Cardiac septum (tissue), 1 donor: ENCODE measurements at regions not wholly inside any gene's neighbourhood (a gene's known extent, or its start where the extent isn't known, plus 50 kb on each side); places are given as distances from the start of the nearest gene placed in this dataset.
"Not testable (repeated sequence)": the region's sequence is repeated elsewhere in the genome, so short reads cannot be mapped to it uniquely, and the experiment has no call there.

ENCODE experiments used
- DNase-seq: peaks from one replicate; pipeline ENCODE4 v3.0.0-alpha.2; 2020; ENCODE audit warnings: low spot score
- intact Hi-C: fragments of 100-400 bp; cut with DNase I; formaldehyde crosslinking; loops from one replicate; pipeline ENCODE4 v1.14.0; 2022
- donor health status: DM: no; HTN: no; CAD: no.

GRCh38 chr3:87548271-87548670 is 271.9 kb upstream of the POU1F1 start:
- intact Hi-C loops: no loop called here

GRCh38 chr3:87546216-87546615 is 269.8 kb upstream of the POU1F1 start:
- DNase-seq: no peak
- intact Hi-C loops: no loop called here

More at GRCh38 chr3:87548271-87548670, 271.9 kb upstream of the POU1F1 start:
- DNase-seq: no peak

DNA sequence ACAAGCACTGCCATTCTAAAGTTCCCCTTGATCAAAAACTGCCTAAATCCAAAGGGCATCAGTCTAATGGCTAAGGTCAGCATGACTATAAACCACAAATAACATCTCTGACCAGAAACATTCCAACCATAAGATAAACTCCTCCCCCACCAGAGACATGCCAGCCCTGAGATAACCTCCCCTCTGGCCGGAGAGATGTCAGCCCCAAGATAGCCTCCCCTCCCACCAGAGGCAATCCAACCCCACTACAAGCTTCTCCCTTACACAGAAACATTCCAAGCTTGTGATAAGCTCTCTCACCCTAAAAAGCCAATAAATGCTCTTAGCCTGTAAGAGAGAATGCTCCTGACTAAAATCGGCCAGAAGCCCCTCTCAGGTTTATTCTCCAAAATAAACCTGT is 267.0 kb upstream of the POU1F1 start:
- DNase-seq, intact Hi-C loops: not testable (repeated sequence)

- intact Hi-C loops: no loop called here
- DNase-seq: no peak
Measured at GRCh38 chr3:87541723-87542122, 265.3 kb upstream of the POU1F1 start.

DNA sequence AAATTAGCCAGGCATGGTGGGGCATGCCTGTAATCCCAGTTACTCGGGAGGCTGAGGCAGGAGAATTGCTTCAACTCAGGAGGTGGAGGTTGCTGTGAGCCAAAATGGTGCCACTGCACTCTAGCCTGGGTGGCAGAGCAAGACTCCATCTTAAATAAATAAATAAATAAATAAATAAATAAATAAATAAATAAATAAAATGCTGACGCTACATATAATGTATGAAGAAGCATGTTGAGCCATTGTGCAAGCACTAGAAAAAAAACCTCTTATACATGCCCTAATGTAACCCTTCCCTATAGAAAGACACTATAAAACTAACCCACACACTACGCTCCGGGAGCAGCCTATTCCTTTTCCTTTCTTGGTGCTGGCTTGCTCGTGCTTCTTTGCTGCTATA is 262.3 kb upstream of the POU1F1 start:
- DNase-seq, intact Hi-C loops: not testable (repeated sequence)

- intact Hi-C loops: no loop called here
- no peak for DNase-seq
Measured at GRCh38 chr3:87509401-87509800, 233.0 kb upstream of the POU1F1 start.

DNA sequence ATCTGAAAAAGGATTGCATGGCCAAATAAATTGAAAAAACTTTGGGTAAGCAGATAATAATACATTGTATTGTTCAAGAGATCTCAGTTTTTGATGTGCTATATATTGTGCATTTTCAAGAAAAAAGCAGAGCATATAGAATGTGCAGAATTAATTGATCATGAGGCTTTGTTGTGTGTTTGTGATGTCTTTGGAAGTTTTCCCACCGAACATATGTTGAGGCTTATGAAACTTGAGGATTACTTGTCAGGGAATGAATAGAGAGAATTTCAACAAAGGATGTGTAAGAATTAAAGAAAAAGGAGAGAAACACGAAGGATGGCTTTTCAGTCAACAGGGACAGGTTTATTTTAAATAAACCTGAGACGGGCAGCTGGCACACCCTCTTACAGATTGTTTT is 232.5 kb upstream of the POU1F1 start:
- DNase-seq: no peak
- intact Hi-C loops: no loop called here

- no peak for DNase-seq
- intact Hi-C loops: no loop called here
Measured at GRCh38 chr3:87507753-87508152, 231.4 kb upstream of the POU1F1 start.

DNA sequence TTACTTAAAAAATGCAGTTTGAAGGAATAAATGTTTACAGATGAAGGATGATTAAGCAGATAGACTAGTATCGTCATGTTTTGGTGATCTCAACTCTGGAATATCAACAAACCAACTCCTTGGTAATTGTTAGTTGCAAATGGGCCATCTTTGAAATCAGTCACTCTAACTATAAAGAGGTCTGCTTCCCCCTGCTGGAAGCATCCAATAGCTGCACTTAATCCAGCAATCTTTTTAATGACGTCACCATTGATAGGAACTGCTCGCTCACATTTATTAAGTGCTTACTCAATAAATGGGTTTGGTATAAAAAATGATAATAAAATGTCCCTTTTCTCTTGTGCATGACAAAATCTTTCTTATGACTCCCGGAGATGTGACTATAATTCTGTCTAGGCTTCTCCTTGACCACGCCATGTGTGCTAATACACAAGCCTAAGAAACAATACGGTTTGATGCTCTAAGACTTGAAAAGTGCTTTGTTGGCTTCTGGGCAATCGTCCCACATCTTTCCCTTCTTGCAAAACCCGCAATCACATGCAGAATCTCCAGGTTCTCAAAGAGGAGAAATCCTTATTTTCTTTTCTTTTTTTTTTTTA is 227.6 kb upstream of the POU1F1 start:
- no peak for DNase-seq
- intact Hi-C loops: no loop called here

DNA sequence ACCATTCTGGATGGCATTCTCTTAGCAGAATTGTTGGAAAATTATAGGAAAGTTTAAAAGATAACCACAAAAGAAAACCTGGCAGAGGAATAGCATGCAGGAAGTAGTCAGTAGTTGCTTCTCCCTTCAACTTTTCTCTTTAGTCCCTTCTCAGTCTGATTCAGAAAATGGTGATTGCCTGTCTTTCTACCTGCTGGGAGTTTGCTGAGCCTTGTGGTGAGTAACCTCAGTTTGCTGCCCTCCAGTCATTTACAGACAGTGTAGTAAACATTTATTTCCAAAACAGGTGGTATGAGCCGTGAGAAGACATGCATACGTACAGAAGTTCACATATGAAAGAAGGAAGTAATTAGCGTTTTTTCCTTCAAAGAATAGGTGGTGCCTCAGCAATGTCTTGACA is 224.7 kb upstream of the POU1F1 start:
- DNase-seq: no peak
- intact Hi-C loops: no loop called here

DNA sequence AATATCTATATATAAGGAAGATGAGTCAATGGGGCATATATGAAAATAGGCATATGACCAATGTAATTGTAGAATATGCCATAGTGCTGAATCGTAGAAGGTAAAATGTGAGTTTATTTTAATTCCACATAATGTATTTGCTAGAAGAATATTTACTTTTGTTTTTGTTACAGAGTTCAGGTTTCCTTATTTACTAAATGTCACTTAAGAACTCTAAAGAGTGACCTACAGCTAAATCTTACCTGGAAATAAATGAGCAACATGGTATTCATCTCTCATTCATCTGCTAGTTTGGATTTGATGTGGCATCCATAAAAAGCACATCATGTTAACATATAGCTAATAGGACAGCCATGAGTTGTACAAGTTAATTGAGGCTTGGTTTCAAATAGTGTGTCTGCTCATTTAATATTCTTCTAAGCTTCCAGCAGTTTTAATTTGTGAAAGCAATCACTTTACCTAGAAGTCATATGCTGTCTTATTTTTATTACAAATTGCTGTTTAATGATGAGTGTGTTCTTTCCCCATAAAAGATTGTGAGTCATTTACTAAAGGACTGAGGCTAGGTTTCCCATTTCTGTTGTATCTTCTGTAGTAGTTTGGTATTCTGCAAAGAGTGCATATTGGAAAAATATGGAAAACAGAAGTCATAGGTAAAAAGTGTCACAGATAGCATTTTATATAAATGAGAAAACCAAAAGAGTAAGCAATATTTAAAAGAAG is 222.1 kb upstream of the POU1F1 start:
- no peak for DNase-seq
- intact Hi-C loops: no loop called here

GRCh38 chr3:87495938-87496337 is 219.6 kb upstream of the POU1F1 start:
- intact Hi-C loops: no loop called here
- DNase-seq: no peak

GRCh38 chr3:87494264-87494663 is 217.9 kb upstream of the POU1F1 start:
- no peak for DNase-seq
- intact Hi-C loops: no loop called here

DNA sequence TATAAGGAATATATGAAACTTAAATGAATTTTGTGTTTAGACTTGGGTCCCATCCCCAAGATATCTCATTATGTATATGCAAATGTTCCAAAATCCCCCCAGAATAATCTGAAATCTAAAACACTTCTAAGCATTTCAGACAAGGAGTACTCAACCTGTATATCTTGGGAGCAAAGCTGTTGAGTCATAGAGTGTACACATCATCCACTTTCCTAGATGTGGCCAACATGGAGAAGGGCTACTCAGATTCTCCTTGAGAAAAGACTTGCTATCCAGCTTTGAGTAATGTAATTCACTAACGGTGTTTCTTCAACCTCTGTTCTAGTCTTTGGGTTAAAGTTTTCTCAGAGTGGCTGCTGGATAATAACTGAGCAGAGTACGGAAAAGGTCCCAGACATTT is 215.5 kb upstream of the POU1F1 start:
- intact Hi-C loops: no loop called here
- no peak for DNase-seq

DNA sequence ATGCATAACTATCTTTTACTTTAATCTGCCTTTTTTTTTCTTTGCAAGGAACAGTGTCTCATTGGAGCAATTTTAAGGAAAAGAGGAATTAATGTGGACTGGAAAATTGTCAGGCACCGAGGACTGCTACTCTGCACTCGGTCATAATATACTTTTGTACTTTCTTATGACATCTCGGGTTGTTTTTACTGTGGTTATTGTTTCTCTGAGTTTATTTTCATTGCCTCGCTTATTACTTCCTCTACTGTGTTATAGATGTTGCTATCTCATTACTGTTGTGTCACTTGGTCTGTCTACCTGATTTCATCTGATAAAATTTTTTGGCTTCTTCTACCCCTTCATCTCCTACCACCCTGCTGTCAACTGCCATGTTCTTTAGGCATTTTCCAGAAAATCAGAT is 213.5 kb upstream of the POU1F1 start:
- intact Hi-C loops: no loop called here
- no peak for DNase-seq

GRCh38 chr3:87488765-87489164 is 212.4 kb upstream of the POU1F1 start:
- intact Hi-C loops: no loop called here
- DNase-seq: no peak

- DNase-seq, intact Hi-C loops: not testable (repeated sequence)
Measured at GRCh38 chr3:87486635-87487034, 210.3 kb upstream of the POU1F1 start.

- DNase-seq: no peak
- intact Hi-C loops: no loop called here
Measured at GRCh38 chr3:87486115-87486514, 209.7 kb upstream of the POU1F1 start.

DNA sequence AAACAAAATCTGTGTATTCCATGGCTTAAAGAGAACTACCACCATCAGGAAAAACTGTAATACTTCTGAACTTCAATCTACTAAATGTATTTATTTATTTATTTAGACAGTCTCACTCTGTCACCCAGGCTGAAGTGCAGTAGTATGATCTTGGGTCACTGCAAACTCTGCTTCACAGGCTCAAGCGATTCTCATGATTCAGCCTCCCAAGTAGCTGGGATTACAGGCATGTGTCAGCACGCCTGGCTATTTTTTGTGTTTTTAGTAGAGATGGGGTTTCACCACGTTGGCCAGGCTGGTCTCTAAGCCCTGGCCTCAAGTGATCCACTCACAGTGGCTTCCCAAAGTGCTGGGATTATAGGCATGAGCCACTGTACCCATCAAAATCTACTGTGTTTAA is 202.3 kb upstream of the POU1F1 start:
- DNase-seq: no peak
- intact Hi-C loops: no loop called here

DNA sequence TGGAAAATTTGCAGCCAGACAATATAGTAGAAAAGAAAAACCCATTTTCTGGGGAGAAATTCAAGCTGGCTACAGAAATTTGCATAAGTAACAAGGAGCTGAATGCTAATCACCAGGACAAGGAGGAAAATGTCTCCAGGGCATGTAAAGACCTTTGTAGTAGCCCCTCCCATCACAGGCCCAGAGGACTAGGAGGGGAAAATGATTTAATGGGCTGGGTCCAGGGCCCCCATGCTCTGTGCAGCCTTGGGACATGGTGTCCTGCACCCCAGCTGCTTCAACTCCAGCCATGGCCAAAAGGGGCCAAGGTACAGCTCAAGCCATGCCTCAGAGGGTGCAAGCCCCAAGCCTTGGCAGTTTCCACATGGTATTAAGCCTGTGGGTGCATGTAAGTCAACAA is 197.6 kb upstream of the POU1F1 start:
- intact Hi-C loops: no loop called here
- DNase-seq: no peak

- DNase-seq: no peak
- intact Hi-C loops: no loop called here
Measured at GRCh38 chr3:87468938-87469337, 192.6 kb upstream of the POU1F1 start.

- intact Hi-C loops: no loop called here
- DNase-seq: no peak
Measured at GRCh38 chr3:87468235-87468634, 191.9 kb upstream of the POU1F1 start.
